Left renal pelvis (tissue), 4 donors: ENCODE measurements at regions not wholly inside any gene's neighbourhood (a gene's known extent, or its start where the extent isn't known, plus 50 kb on each side); places are given as distances from the start of the nearest gene placed in this dataset.

ENCODE experiments used
- DNase-seq, 4 donors: peaks; one replicate each; pipeline ENCODE4 v3.0.0-alpha.2; 2013; ENCODE audit warnings: low read depth in 4 of 4, low spot score in 3 of 4

GRCh38 chr17:72587773-72588511 lies 467.1 kb downstream of the SOX9 start:
- no peak for DNase-seq

DNA sequence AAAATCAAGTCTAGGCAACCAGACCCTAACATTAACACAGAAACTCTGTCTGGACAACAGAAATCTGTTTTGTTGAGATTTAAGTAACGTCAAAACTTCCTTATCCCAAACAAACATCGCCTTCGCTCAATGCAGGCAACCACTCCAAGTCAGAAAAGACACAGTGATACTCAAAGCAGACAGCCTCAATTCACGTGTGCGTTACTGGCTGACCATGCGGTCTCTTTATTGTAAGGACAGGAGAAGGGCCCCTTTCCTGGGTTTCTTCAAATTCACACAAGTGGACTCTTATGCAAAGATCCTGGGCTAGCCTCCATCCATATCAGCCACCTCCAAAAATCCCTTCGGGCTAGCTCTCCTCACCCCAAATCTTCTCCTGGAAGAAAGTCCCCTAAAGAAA lies 467.7 kb downstream of the SOX9 start:
- DNase-seq: no peak

DNA sequence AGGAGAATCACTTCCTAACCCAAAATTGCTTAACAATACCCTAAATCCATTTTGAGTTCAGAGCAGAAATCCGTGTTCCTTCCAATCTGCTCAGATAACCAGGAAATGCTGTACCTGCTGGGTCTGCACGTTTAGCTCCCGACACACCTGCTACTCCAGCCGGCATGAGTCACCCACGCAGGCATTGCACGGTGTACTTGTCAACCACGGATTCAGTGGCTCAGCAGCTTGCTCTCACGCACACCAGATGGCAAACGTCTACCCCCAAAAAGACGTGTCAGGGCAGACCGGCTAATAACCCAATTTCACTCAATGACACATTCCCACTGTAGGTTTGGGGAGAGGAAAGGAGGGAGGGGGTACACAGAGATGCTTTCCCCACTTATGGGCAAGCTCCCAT lies 468.1 kb downstream of the SOX9 start:
- DNase-seq: no peak

- DNase-seq: no peak
Measured at GRCh38 chr17:72590382-72590781, 469.6 kb downstream of the SOX9 start.

DNA sequence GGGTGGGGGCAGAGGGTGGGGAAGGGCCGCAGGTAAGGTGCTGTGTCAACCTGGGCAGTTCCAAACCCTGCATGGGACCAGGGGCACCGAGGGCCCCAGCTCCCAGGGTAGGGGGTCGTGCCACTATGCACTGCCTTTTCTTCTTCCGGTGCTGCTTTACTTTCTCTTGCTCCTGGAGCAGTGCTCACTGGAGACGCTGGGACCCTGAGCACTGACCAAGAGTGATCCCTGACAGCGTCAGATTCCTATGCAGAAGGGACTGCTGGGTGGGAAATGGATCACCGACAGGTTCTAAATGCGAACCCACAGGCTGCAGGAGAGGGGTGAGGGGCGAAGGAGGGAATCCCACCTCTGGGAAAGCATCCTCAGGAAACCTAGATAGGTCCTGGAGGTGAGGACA lies 470.1 kb downstream of the SOX9 start:
- no peak for DNase-seq

GRCh38 chr17:72591289-72592241 lies 470.7 kb downstream of the SOX9 start:
- no peak for DNase-seq

DNA sequence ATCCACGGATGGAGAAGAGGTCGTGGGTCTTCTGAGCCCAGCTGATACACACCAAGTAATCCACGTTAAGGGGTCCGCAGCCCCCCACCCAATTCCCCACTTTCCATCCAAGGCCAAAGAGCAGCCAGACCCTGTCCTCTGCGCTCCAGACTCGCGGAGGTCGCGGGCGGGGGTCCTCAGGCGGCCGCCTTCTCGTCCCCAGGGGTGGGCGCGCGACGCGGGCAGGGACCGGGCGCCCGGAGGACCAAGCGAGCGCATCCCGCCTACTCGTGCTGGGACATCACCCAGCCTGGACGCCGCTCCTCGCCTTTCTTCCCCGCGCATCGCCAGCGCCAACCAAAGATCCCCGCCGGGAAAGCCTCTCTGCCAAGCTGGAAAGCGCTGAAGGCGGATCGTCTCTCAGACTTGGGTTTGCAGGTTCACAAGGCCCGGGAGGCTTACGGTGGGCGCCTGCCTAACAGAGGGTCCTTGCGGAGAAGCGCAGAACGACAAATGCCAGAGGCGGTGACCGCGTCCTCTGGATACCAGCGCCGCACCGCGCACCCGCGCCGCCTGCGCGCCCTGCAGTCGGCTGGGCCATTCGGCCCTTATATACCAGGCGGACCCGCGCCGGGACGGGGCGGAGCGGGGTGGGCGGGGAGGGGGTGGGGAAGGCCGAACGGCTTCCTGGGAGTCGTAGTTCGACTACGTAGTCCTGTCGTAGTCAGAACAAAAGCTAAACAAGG lies 471.6 kb downstream of the SOX9 start:
- DNase-seq: peak in 3 of 4 donors; percentile 66 to 76 (median 75)

GRCh38 chr17:72592967-72593325 lies 472.1 kb downstream of the SOX9 start:
- no peak for DNase-seq

DNA sequence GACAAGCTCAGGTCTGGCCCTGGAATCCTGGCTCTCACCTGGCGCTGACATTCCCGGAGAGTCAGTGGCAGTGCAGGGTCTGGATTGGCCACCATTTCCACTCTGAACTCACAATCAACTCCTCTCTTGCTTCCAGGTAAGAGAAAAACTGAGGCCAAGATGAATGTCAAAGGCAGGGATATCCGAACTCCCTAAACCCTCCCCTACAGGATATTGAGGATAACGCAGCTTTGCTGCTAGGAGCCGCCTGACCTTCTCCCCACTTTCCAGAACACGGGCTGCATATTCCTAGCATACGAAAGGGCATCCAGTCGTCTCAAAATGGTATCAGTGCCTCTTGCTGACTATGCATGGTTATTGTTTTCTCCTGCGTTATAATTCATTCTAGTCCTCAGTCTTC lies 473.4 kb downstream of the SOX9 start:
- no peak for DNase-seq
